ENCODE measurements at regions not wholly inside any gene's neighbourhood (a gene's known extent, or its start where the extent isn't known, plus 50 kb on each side); places are given as distances from the start of the nearest gene placed in this dataset.

- Mint-ChIP-seq H3K4me1 (peaks cover 21 to 59% (median 40%) of the 10 kb centered on the region in 7 donors), H3K9me3 (peaks cover 0 to 8% (median 0%) of the 10 kb centered on the region in 11 donors), H3K27me3 (peaks cover 0 to 16% (median 0%) of the 10 kb centered on the region in 5 donors), H3K36me3 (peaks cover 0 to 9% (median 0%) of the 10 kb centered on the region in 5 donors), H3K4me3 (no peak overlapping the region), H3K27ac (no peak overlapping the region)
- ChIA-PET POLR2A (interaction anchor here (0.8 to 1.5 kb wide), 2 partner anchors 9 to 16 kb away, joined by 3 to 5 read pairs; no protein-coding TSS in a partner anchor), CTCF (interaction anchor here (0.6 kb wide), 1 partner anchor 757 kb away, joined by 3 read pairs; no protein-coding TSS in a partner anchor)
- H3K27me3 ChIP-seq (ENCODE audit: control insufficient read depth in 2 of 2, insufficient read depth in 2 of 2, low read length in 2 of 2) = no peaks in the 10 kb centered on the region
- intact Hi-C loops (cut with micrococcal nuclease) = no loop called here
- no peak for ATAC-seq
- H3K36me3 ChIP-seq (ENCODE audit: control insufficient read depth in 2 of 3, insufficient read depth in 3 of 3, low read length in 3 of 3) = no peaks in the 10 kb centered on the region
- H3K4me1 ChIP-seq (ENCODE audit: control insufficient read depth in 2 of 2, insufficient read depth in 2 of 2, low read length in 2 of 2) = peaks cover 6 to 32% of the 10 kb centered on the region in 2 donors
- H3K4me3 ChIP-seq (ENCODE audit: low read length) = no peak overlapping the region
- no peaks in the 10 kb centered on the region for H3K9me3 ChIP-seq (ENCODE audit: control insufficient read depth in 2 of 3, low read length in 3 of 3)
- H3K27ac ChIP-seq (ENCODE audit: low read depth, low read length) = no peak overlapping the region
- DNase-seq = no peak
Measured at GRCh38 chr2:12585784-12586183, 131.0 kb upstream of the TRIB2 start.

DNA sequence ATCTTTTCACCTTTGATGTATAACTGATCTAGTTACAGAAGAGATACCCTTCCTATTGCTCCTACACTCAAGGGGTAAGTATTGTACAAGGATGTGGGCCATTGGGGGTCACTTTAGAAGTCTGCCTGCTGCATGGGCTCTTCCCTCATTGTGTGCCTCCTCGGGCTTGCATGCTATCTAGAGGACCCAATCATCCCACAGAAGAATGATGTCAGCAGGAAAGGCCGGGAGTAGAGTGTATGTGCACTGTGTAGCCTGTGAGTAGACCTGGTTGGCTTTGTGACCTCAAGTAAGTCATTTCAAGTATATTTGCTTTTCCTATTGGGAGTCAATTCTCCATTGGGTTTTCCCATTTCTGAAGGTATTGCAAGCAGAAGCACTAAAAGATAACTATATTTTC, 129.5 kb upstream of the TRIB2 start:
- H3K9me3 ChIP-seq (ENCODE audit: control insufficient read depth in 2 of 3, low read length in 3 of 3) = no peaks in the 10 kb centered on the region
- ChIA-PET CTCF (no interaction called here), POLR2A (interaction anchor here (1.5 kb wide), 1 partner anchor 14 kb away, joined by 5 read pairs; no protein-coding TSS in a partner anchor)
- H3K9me3 Mint-ChIP-seq = peaks cover 0 to 8% (median 0%) of the 10 kb centered on the region in 11 donors
- H3K4me3 ChIP-seq (ENCODE audit: low read length) = no peak overlapping the region
- H3K4me1 Mint-ChIP-seq = peaks cover 21 to 68% (median 40%) of the 10 kb centered on the region in 7 donors
- H3K36me3 ChIP-seq (ENCODE audit: control insufficient read depth in 2 of 3, insufficient read depth in 3 of 3, low read length in 3 of 3) = no peaks in the 10 kb centered on the region
- no peak overlapping the region for H3K27ac ChIP-seq (ENCODE audit: low read depth, low read length)
- no peaks in the 10 kb centered on the region for H3K27me3 ChIP-seq (ENCODE audit: control insufficient read depth in 2 of 2, insufficient read depth in 2 of 2, low read length in 2 of 2)
- H3K27ac Mint-ChIP-seq = peak overlapping the region in 4 of 9 donors; percentile 13 to 89 (median 36)
- H3K27me3 Mint-ChIP-seq = peaks cover 0 to 16% (median 0%) of the 10 kb centered on the region in 5 donors
- peaks cover 0 to 9% (median 0%) of the 10 kb centered on the region in 5 donors for H3K36me3 Mint-ChIP-seq
- H3K4me1 ChIP-seq (ENCODE audit: control insufficient read depth in 2 of 2, insufficient read depth in 2 of 2, low read length in 2 of 2) = peaks cover 6 to 32% of the 10 kb centered on the region in 2 donors
- intact Hi-C loops (cut with micrococcal nuclease) = no loop called here
- peak overlapping the region in 3 of 10 donors; percentile 11 to 33 (median 16) for H3K4me3 Mint-ChIP-seq
- ATAC-seq (no peak), DNase-seq (no peak)

- CTCF ChIA-PET = no interaction called here
- POLR2A ChIA-PET = interaction anchor here (0.8 kb wide), 1 partner anchor 17 kb away, joined by 3 read pairs; no protein-coding TSS in a partner anchor
- peak; percentile 88 for ATAC-seq
Measured at GRCh38 chr2:12587729-12588522, 128.8 kb upstream of the TRIB2 start.

GRCh38 chr2:12588986-12589385, 127.8 kb upstream of the TRIB2 start:
- peak overlapping the region in 6 of 10 donors; percentile 5 to 80 (median 38) for H3K4me3 Mint-ChIP-seq
- H3K27ac Mint-ChIP-seq = peak overlapping the region in 6 of 9 donors; percentile 4 to 77 (median 48)
- CTCF ChIA-PET = no interaction called here

More at GRCh38 chr2:12587729-12588522, 128.8 kb upstream of the TRIB2 start:
- peaks cover 0 to 14% (median 0%) of the 10 kb centered on the region in 5 donors for H3K27me3 Mint-ChIP-seq
- H3K4me1 ChIP-seq (ENCODE audit: control insufficient read depth in 2 of 2, insufficient read depth in 2 of 2, low read length in 2 of 2) = peaks cover 6 to 32% of the 10 kb centered on the region in 2 donors
- peaks cover 0 to 9% (median 0%) of the 10 kb centered on the region in 5 donors for H3K36me3 Mint-ChIP-seq
- intact Hi-C loops (cut with micrococcal nuclease) = loop anchor here in 1 of 2 donors (2.0 kb wide), 1 partner anchor 19 kb away; no protein-coding TSS in a partner anchor
- peak in 2 of 9 donors; percentile 7 to 15 for DNase-seq
- H3K27ac Mint-ChIP-seq = peak overlapping the region; percentile 47 to 82 (median 73)
- H3K27ac ChIP-seq (ENCODE audit: low read depth, low read length) = no peak overlapping the region
- peaks cover 21 to 72% (median 40%) of the 10 kb centered on the region in 7 donors for H3K4me1 Mint-ChIP-seq
- no peaks in the 10 kb centered on the region for H3K36me3 ChIP-seq (ENCODE audit: control insufficient read depth in 2 of 3, insufficient read depth in 3 of 3, low read length in 3 of 3)
- no peaks in the 10 kb centered on the region for H3K27me3 ChIP-seq (ENCODE audit: control insufficient read depth in 2 of 2, insufficient read depth in 2 of 2, low read length in 2 of 2)
- no peaks in the 10 kb centered on the region for H3K9me3 ChIP-seq (ENCODE audit: control insufficient read depth in 2 of 3, low read length in 3 of 3)
- H3K4me3 Mint-ChIP-seq = peak overlapping the region; percentile 39 to 80 (median 66)
- peaks cover 0 to 8% (median 0%) of the 10 kb centered on the region in 11 donors for H3K9me3 Mint-ChIP-seq
- no peak overlapping the region for H3K4me3 ChIP-seq (ENCODE audit: low read length)

DNA sequence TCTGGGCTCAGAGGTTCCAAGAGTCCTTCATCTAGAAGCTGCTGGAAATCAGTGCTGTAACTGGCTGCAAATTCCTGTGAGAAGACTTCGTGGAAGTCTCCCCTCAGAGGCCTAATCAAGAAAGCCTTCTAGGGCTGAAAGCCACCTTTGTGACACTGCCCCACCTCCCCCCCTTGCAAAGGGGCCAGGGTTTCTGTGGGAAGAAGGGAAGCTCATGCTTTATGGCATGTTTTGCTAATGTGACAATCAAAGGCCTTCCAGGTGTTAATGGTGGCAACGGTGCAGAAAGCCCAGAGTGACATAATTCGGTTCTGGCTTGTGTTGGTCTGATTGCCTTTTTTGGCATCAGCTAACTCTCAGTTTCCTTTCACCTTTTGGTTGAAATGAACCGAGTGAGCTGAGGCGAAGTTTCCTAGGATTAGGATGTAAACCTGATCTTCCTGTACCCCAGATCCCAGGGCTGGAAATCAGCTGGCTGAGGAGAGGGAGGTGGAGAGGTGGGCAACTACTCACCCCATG, 126.9 kb upstream of the TRIB2 start:
- Histone ChIP-seq H3K27me3 (ENCODE audit: control insufficient read depth in 2 of 2, insufficient read depth in 2 of 2, low read length in 2 of 2) (no peaks in the 10 kb centered on the region), H3K4me1 (ENCODE audit: control insufficient read depth in 2 of 2, insufficient read depth in 2 of 2, low read length in 2 of 2) (peaks cover 6 to 32% of the 10 kb centered on the region in 2 donors), H3K27ac (ENCODE audit: low read depth, low read length) (no peak overlapping the region), H3K4me3 (ENCODE audit: low read length) (no peak overlapping the region), H3K9me3 (ENCODE audit: control insufficient read depth in 2 of 3, low read length in 3 of 3) (no peaks in the 10 kb centered on the region), H3K36me3 (ENCODE audit: control insufficient read depth in 2 of 3, insufficient read depth in 3 of 3, low read length in 3 of 3) (no peaks in the 10 kb centered on the region)
- peaks cover 0 to 8% (median 0%) of the 10 kb centered on the region in 11 donors for H3K9me3 Mint-ChIP-seq
- POLR2A ChIA-PET = interaction anchor here (0.6 to 1.3 kb wide), 2 partner anchors 11 to 192 kb away, joined by 3 to 6 read pairs; no protein-coding TSS in a partner anchor
- H3K4me1 Mint-ChIP-seq = peaks cover 21 to 70% (median 40%) of the 10 kb centered on the region in 7 donors
- peaks cover 0 to 9% (median 0%) of the 10 kb centered on the region in 5 donors for H3K36me3 Mint-ChIP-seq
- H3K27ac Mint-ChIP-seq = peak overlapping the region in 5 of 9 donors; percentile 36 to 77 (median 63)
- H3K27me3 Mint-ChIP-seq = peaks cover 0 to 7% (median 0%) of the 10 kb centered on the region in 5 donors
- CTCF ChIA-PET = no interaction called here
- intact Hi-C loops (cut with micrococcal nuclease) = loop anchor here in 1 of 2 donors (2.0 kb wide), 1 partner anchor 17 kb away; no protein-coding TSS in a partner anchor
- peak overlapping the region in 5 of 10 donors; percentile 1 to 80 (median 48) for H3K4me3 Mint-ChIP-seq
- DNase-seq (no peak), ATAC-seq (no peak)

More at GRCh38 chr2:12588986-12589385, 127.8 kb upstream of the TRIB2 start:
- POLR2A ChIA-PET = interaction anchor here (0.8 to 1.3 kb wide), 2 partner anchors 10 to 16 kb away, joined by 3 to 6 read pairs; no protein-coding TSS in a partner anchor
- H3K9me3 ChIP-seq (ENCODE audit: control insufficient read depth in 2 of 3, low read length in 3 of 3) = no peaks in the 10 kb centered on the region
- Mint-ChIP-seq H3K4me1 (peaks cover 21 to 72% (median 40%) of the 10 kb centered on the region in 7 donors), H3K36me3 (peaks cover 0 to 9% (median 0%) of the 10 kb centered on the region in 5 donors), H3K27me3 (peaks cover 0 to 10% (median 0%) of the 10 kb centered on the region in 5 donors), H3K9me3 (peaks cover 0 to 8% (median 0%) of the 10 kb centered on the region in 11 donors)
- H3K27ac ChIP-seq (ENCODE audit: low read depth, low read length) = no peak overlapping the region
- H3K4me3 ChIP-seq (ENCODE audit: low read length) = no peak overlapping the region
- H3K27me3 ChIP-seq (ENCODE audit: control insufficient read depth in 2 of 2, insufficient read depth in 2 of 2, low read length in 2 of 2) = no peaks in the 10 kb centered on the region
- no peaks in the 10 kb centered on the region for H3K36me3 ChIP-seq (ENCODE audit: control insufficient read depth in 2 of 3, insufficient read depth in 3 of 3, low read length in 3 of 3)
- DNase-seq (no peak), ATAC-seq (no peak)
- intact Hi-C loops (cut with micrococcal nuclease) = loop anchor here in 1 of 2 donors (2.0 kb wide), 1 partner anchor 18 kb away; no protein-coding TSS in a partner anchor
- H3K4me1 ChIP-seq (ENCODE audit: control insufficient read depth in 2 of 2, insufficient read depth in 2 of 2, low read length in 2 of 2) = peaks cover 6 to 32% of the 10 kb centered on the region in 2 donors

DNA sequence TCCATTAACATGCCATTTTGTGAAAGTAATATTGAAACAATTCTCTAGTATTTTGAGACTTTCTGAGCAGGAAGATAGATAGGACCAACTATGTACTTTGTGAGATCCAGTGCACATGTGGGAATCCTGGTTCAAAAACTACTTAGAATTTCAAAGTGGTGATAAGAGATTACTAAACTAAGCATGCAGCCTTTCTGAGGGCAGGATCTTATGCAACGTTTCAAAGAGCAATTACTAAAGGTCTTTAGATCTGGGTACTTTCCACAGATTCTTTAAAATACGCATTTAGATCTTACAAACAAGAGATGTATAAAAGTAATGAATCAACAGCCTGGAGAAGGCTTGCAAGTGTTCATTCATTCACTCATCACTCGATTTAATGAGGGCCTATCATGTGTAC, 124.4 kb upstream of the TRIB2 start:
- POLR2A ChIA-PET = interaction anchor here (1.0 to 1.5 kb wide), 2 partner anchors 9 to 95 kb away, joined by 3 read pairs; no protein-coding TSS in a partner anchor
- peaks cover 0 to 9% (median 0%) of the 10 kb centered on the region in 5 donors for H3K36me3 Mint-ChIP-seq
- intact Hi-C loops (cut with micrococcal nuclease) = no loop called here
- peaks cover 19 to 48% (median 31%) of the 10 kb centered on the region in 7 donors for H3K4me1 Mint-ChIP-seq
- H3K4me3 Mint-ChIP-seq = no peak overlapping the region
- H3K4me1 ChIP-seq (ENCODE audit: control insufficient read depth in 2 of 2, insufficient read depth in 2 of 2, low read length in 2 of 2) = peaks cover 6 to 28% of the 10 kb centered on the region in 2 donors
- no peaks in the 10 kb centered on the region for H3K36me3 ChIP-seq (ENCODE audit: control insufficient read depth in 2 of 3, insufficient read depth in 3 of 3, low read length in 3 of 3)
- no peak overlapping the region for H3K4me3 ChIP-seq (ENCODE audit: low read length)
- no peak for ATAC-seq
- peaks cover 0 to 12% (median 0%) of the 10 kb centered on the region in 11 donors for H3K9me3 Mint-ChIP-seq
- H3K27ac Mint-ChIP-seq = peak overlapping the region in 1 of 9 donors; percentile 6
- no peak for DNase-seq
- no peak overlapping the region for H3K27ac ChIP-seq (ENCODE audit: low read depth, low read length)
- CTCF ChIA-PET = interaction anchor here (1.2 kb wide), 1 partner anchor 124 kb away, joined by 3 read pairs; the partner anchor contains the start of gene TRIB2
- H3K27me3 Mint-ChIP-seq = no peaks in the 10 kb centered on the region
- H3K27me3 ChIP-seq (ENCODE audit: control insufficient read depth in 2 of 2, insufficient read depth in 2 of 2, low read length in 2 of 2) = no peaks in the 10 kb centered on the region
- no peaks in the 10 kb centered on the region for H3K9me3 ChIP-seq (ENCODE audit: control insufficient read depth in 2 of 3, low read length in 3 of 3)

All from naive thymus-derived CD4-positive, alpha-beta T cell (primary cell).